HFFc6 (cell line): ENCODE measurements at regions not wholly inside any gene's neighbourhood (a gene's known extent, or its start where the extent isn't known, plus 50 kb on each side); places are given as distances from the start of the nearest gene placed in this dataset.

ENCODE experiments used
- DNase-seq: peaks from one replicate; pipeline ENCODE4 v3.0.0-alpha.2; 2018
- H3K27ac Mint-ChIP-seq: 2 replicates; pipeline ENCODE4 v1.8.0; 2020; ENCODE audit warnings: mild to moderate bottlenecking, mixed read lengths
- H3K27me3 Mint-ChIP-seq: 2 replicates; pipeline ENCODE4 v1.8.0; 2021; ENCODE audit warnings: mild to moderate bottlenecking, moderate library complexity, mixed read lengths; ENCODE audit not compliant: insufficient read depth
- H3K36me3 Mint-ChIP-seq: 2 replicates; pipeline ENCODE4 v1.8.0; 2021; ENCODE audit warnings: low read depth, mixed read lengths
- H3K4me1 Mint-ChIP-seq: 2 replicates; pipeline ENCODE4 v1.8.0; 2020; ENCODE audit warnings: low read depth, mixed read lengths
- H3K4me3 Mint-ChIP-seq: 2 replicates; pipeline ENCODE4 v1.8.0; 2020; ENCODE audit warnings: mild to moderate bottlenecking, moderate library complexity, mixed read lengths
- H3K9me3 Mint-ChIP-seq: 2 replicates; pipeline ENCODE4 v1.8.0; 2020; ENCODE audit warnings: mild to moderate bottlenecking, mixed read lengths
- TF ChIP-seq, protein P1 (sequence below): fragments of 200-600 bp; sonication (generic); IDR thresholded peaks from 2 replicates; pipeline ENCODE4 v1.5.0; 2021; ENCODE audit warnings: antibody characterized with exemption, mild to moderate bottlenecking

- H3K9me3 Mint-ChIP-seq = peaks cover 5% of the 10 kb centered on the region; the same call in 1 of the 2 replicates
- no peaks in the 10 kb centered on the region; the same call in 1 of the 2 replicates for H3K4me1 Mint-ChIP-seq
- TF ChIP-seq, protein P1, sequence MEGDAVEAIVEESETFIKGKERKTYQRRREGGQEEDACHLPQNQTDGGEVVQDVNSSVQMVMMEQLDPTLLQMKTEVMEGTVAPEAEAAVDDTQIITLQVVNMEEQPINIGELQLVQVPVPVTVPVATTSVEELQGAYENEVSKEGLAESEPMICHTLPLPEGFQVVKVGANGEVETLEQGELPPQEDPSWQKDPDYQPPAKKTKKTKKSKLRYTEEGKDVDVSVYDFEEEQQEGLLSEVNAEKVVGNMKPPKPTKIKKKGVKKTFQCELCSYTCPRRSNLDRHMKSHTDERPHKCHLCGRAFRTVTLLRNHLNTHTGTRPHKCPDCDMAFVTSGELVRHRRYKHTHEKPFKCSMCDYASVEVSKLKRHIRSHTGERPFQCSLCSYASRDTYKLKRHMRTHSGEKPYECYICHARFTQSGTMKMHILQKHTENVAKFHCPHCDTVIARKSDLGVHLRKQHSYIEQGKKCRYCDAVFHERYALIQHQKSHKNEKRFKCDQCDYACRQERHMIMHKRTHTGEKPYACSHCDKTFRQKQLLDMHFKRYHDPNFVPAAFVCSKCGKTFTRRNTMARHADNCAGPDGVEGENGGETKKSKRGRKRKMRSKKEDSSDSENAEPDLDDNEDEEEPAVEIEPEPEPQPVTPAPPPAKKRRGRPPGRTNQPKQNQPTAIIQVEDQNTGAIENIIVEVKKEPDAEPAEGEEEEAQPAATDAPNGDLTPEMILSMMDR = no peak
- peak; percentile 3 for DNase-seq
- peaks cover 7% of the 10 kb centered on the region for H3K27me3 Mint-ChIP-seq
- H3K27ac Mint-ChIP-seq = no peak overlapping the region
- H3K36me3 Mint-ChIP-seq = no peaks in the 10 kb centered on the region
- no peak overlapping the region for H3K4me3 Mint-ChIP-seq
Observed at GRCh38 chr1:38741341-38741740, 118.2 kb downstream of the RRAGC start.

GRCh38 chr1:38740487-38740886 lies 119.1 kb downstream of the RRAGC start:
- TF ChIP-seq, protein P1 = no peak
- Mint-ChIP-seq H3K36me3 (no peaks in the 10 kb centered on the region), H3K9me3 (peaks cover under 1% of the 10 kb centered on the region; the same call in 1 of the 2 replicates), H3K27ac (no peak overlapping the region), H3K4me1 (peaks cover 8% of the 10 kb centered on the region), H3K27me3 (peaks cover 9% of the 10 kb centered on the region), H3K4me3 (no peak overlapping the region)
- DNase-seq = peak; percentile 8

DNA sequence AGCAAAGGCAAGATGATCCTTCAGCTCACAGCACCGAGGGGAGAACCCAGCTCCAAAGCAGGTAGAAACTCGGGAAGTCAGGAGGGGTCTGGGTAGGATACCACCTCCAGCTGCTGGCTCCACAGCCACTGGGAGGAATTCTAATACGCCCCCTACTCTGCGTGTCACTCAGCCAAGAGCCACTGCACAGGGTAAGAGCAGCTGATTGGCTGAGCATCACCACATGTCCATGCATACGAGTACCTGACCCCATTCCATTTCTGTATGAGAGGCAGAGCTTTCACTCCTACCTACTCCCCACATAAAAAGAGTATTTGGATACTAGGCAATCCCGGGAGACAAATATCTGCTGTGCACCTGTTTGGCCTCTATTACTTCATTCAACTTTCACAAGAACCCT lies 121.4 kb downstream of the RRAGC start:
- H3K36me3 Mint-ChIP-seq = no peaks in the 10 kb centered on the region
- peaks cover 5% of the 10 kb centered on the region for H3K27me3 Mint-ChIP-seq
- H3K4me1 Mint-ChIP-seq = peaks cover 14% of the 10 kb centered on the region
- no peak overlapping the region for H3K27ac Mint-ChIP-seq
- H3K9me3 Mint-ChIP-seq = 0 out of 2 replicates have a peak, but pooled peaks cover 3% of the 10 kb centered on the region
- H3K4me3 Mint-ChIP-seq = no peak overlapping the region
- no peak for DNase-seq
- TF ChIP-seq, protein P1 = no peak

GRCh38 chr1:38736399-38736798 lies 123.2 kb downstream of the RRAGC start:
- Mint-ChIP-seq H3K4me3 (no peak overlapping the region), H3K27me3 (peaks cover 5% of the 10 kb centered on the region), H3K27ac (no peak overlapping the region), H3K36me3 (no peaks in the 10 kb centered on the region), H3K9me3 (0 out of 2 replicates have a peak, but pooled peaks cover 3% of the 10 kb centered on the region), H3K4me1 (peaks cover 14% of the 10 kb centered on the region)
- no peak for DNase-seq
- TF ChIP-seq, protein P1 = no peak

- TF ChIP-seq, protein P1 = no peak
- 0 out of 2 replicates have a peak, but pooled peaks cover 3% of the 10 kb centered on the region for H3K9me3 Mint-ChIP-seq
- peak; percentile 40 for DNase-seq
- H3K36me3 Mint-ChIP-seq = no peaks in the 10 kb centered on the region
- peak overlapping the region; percentile 28; the same call in 1 of the 2 replicates for H3K27ac Mint-ChIP-seq
- no peak overlapping the region; the same call in 1 of the 2 replicates for H3K4me3 Mint-ChIP-seq
- H3K4me1 Mint-ChIP-seq = peaks cover 14% of the 10 kb centered on the region
- H3K27me3 Mint-ChIP-seq = peaks cover 5% of the 10 kb centered on the region
Observed at GRCh38 chr1:38735651-38736161, 123.9 kb downstream of the RRAGC start.
